WTC11 (cell line): ENCODE measurements at regions not wholly inside any gene's neighbourhood (a gene's known extent, or its start where the extent isn't known, plus 50 kb on each side); places are given as distances from the start of the nearest gene placed in this dataset.

Source experiments
- ATAC-seq: fragments of 200-7000 bp; cut with Tn5 transposase; 2 replicates; pipeline ENCODE4 v1.10.0; 2021; ENCODE audit warnings: mild to moderate bottlenecking, moderate library complexity
- CTCF ChIA-PET: fragments of 300-600 bp; sonication (Branson Sonifier 250); formaldehyde crosslinking; loops from one replicate; lab custom pipeline; 2021; ENCODE audit warnings: antibody characterized with exemption; lab: Charles Lee
- POLR2A ChIA-PET: fragments of 350-600 bp; sonication (Branson Sonifier 250); formaldehyde crosslinking; loops from one replicate; lab custom pipeline; 2021; ENCODE audit warnings: antibody characterized with exemption; lab: Charles Lee
- DNase-seq: peaks from one replicate; pipeline ENCODE4 v3.0.0; 2021; ENCODE audit warnings: low spot score
- H3K27ac Mint-ChIP-seq: 2 replicates; pipeline ENCODE4 v1.8.0; 2021; ENCODE audit warnings: mixed read lengths
- H3K27me3 Mint-ChIP-seq: 2 replicates; pipeline ENCODE4 v1.8.0; 2021; ENCODE audit warnings: low read depth, mild to moderate bottlenecking, moderate library complexity, mixed read lengths
- H3K36me3 Mint-ChIP-seq: 2 replicates; pipeline ENCODE4 v1.8.0; 2021; ENCODE audit warnings: mixed read lengths
- H3K4me1 Mint-ChIP-seq: 2 replicates; pipeline ENCODE4 v1.8.0; 2022; ENCODE audit warnings: mixed read lengths
- H3K4me3 Mint-ChIP-seq: 2 replicates; pipeline ENCODE4 v1.8.0; 2021; ENCODE audit warnings: mild to moderate bottlenecking, moderate library complexity, mixed read lengths
- H3K9me3 Mint-ChIP-seq: 2 replicates; pipeline ENCODE4 v1.8.0; 2021; ENCODE audit warnings: mixed read lengths
- AR ChIP-seq: fragments of 250-450 bp; sonication (Bioruptor Pico); IDR thresholded peaks from 2 replicates; pipeline ENCODE4 v1.9.0; 2021; ENCODE audit warnings: mild to moderate bottlenecking
- ATF2 ChIP-seq: sonication (generic); formaldehyde crosslinking; IDR thresholded peaks from 2 replicates; pipeline ENCODE4 v1.8.1; 2022; ENCODE audit warnings: low read depth, missing genetic modification reagents, borderline replicate concordance
- CBFB ChIP-seq: sonication (generic); formaldehyde crosslinking; IDR thresholded peaks from 2 replicates; pipeline ENCODE4 v1.8.1; 2022; ENCODE audit warnings: mild to moderate bottlenecking, low read depth, missing genetic modification reagents
- GABPB1 ChIP-seq: sonication (generic); formaldehyde crosslinking; IDR thresholded peaks from 2 replicates; pipeline ENCODE4 v1.8.1; 2023; ENCODE audit warnings: mild to moderate bottlenecking, missing genetic modification reagents
- MLX ChIP-seq: sonication (generic); formaldehyde crosslinking; IDR thresholded peaks from 2 replicates; pipeline ENCODE4 v1.8.1; 2023; ENCODE audit warnings: mild to moderate bottlenecking, missing genetic modification reagents, moderate library complexity
- NFE2L1 ChIP-seq: sonication (generic); formaldehyde crosslinking; IDR thresholded peaks from 2 replicates; pipeline ENCODE4 v1.8.1; 2023; ENCODE audit warnings: missing genetic modification reagents
- NR3C1 ChIP-seq: sonication (generic); formaldehyde crosslinking; conservative IDR thresholded peaks from 2 replicates; pipeline ENCODE4 v1.8.1; 2023; ENCODE audit warnings: low read depth, mild to moderate bottlenecking, missing genetic modification reagents
- RELA ChIP-seq: sonication (generic); formaldehyde crosslinking; IDR thresholded peaks from 2 replicates; pipeline ENCODE4 v1.8.1; 2022; ENCODE audit warnings: missing genetic modification reagents, mild to moderate bottlenecking, borderline replicate concordance
- TEAD4 ChIP-seq: sonication (generic); formaldehyde crosslinking; IDR thresholded peaks from 2 replicates; pipeline ENCODE4 v1.8.0; 2022; ENCODE audit warnings: mild to moderate bottlenecking, missing genetic modification reagents
- ZBTB21 ChIP-seq: sonication (generic); formaldehyde crosslinking; IDR thresholded peaks from 2 replicates; pipeline ENCODE4 v1.8.1; 2023; ENCODE audit warnings: mild to moderate bottlenecking, missing genetic modification reagents, borderline replicate concordance
- ZNF232 ChIP-seq: sonication (generic); formaldehyde crosslinking; IDR thresholded peaks from 2 replicates; pipeline ENCODE4 v1.8.0; 2022; ENCODE audit warnings: mild to moderate bottlenecking, missing genetic modification reagents
- ZNF263 ChIP-seq: sonication (generic); formaldehyde crosslinking; IDR thresholded peaks from 2 replicates; pipeline ENCODE4 v1.8.1; 2022; ENCODE audit warnings: low read depth, mild to moderate bottlenecking, moderate library complexity, missing genetic modification reagents
- ZNF416 ChIP-seq: fragments of 250-450 bp; sonication (Bioruptor Pico); IDR thresholded peaks from 2 replicates; pipeline ENCODE4 v1.9.0; 2021; ENCODE audit warnings: mild to moderate bottlenecking, inconsistent platforms
- ZSCAN18 ChIP-seq: fragments of 250-450 bp; sonication (Bioruptor Pico); IDR thresholded peaks from 2 replicates; pipeline ENCODE4 v2.1.2; 2022; ENCODE audit warnings: mild to moderate bottlenecking, moderate library complexity
- TF ChIP-seq, protein P1 (sequence below): sonication (generic); formaldehyde crosslinking; IDR thresholded peaks from 2 replicates; pipeline ENCODE4 v1.8.1; 2023; ENCODE audit warnings: mild to moderate bottlenecking, missing genetic modification reagents, moderate library complexity
- TF ChIP-seq, protein P2 (sequence below): sonication (generic); formaldehyde crosslinking; conservative IDR thresholded peaks from 2 replicates; pipeline ENCODE4 v1.8.1; 2022; ENCODE audit warnings: mild to moderate bottlenecking, missing genetic modification reagents
- TF ChIP-seq, protein P3 (sequence below): sonication (generic); formaldehyde crosslinking; IDR thresholded peaks from 2 replicates; pipeline ENCODE4 v1.8.0; 2022; ENCODE audit warnings: mild to moderate bottlenecking, missing genetic modification reagents
- TF ChIP-seq, protein P4 (sequence below): sonication (generic); formaldehyde crosslinking; IDR thresholded peaks from 2 replicates; pipeline ENCODE4 v1.8.1; 2022; ENCODE audit warnings: mild to moderate bottlenecking, moderate library complexity, missing genetic modification reagents
- TF ChIP-seq, protein P5 (sequence below): sonication (generic); formaldehyde crosslinking; IDR thresholded peaks from 2 replicates; pipeline ENCODE4 v1.8.0; 2023; ENCODE audit warnings: mild to moderate bottlenecking, missing genetic modification reagents

DNA sequence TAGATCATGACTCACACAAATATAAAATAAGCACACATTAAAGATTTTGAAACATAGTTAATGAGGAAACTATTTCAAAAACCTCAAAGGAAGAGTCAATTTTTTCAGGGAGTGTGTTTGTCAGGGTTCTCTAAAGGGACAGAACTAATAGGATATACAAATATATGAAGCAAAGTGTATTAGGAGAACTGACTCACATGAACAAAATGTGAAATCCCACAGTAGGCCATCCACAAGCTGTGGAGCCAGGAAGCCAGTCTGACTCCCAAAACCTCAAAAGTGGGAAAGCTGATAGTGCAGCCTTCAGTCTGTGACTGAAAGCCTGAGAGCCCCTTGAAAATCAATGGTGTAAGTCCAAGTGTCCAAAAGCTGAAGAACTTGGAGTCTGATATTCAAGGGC is 898.0 kb upstream of the EYS start (continued):
- TF ChIP-seq, protein P1, sequence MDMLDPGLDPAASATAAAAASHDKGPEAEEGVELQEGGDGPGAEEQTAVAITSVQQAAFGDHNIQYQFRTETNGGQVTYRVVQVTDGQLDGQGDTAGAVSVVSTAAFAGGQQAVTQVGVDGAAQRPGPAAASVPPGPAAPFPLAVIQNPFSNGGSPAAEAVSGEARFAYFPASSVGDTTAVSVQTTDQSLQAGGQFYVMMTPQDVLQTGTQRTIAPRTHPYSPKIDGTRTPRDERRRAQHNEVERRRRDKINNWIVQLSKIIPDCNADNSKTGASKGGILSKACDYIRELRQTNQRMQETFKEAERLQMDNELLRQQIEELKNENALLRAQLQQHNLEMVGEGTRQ (CRISPR knock-in tag), result no peak
- no peak for TF ChIP-seq ZNF263
- TF ChIP-seq, all 79 proteins: peak for 0

DNA sequence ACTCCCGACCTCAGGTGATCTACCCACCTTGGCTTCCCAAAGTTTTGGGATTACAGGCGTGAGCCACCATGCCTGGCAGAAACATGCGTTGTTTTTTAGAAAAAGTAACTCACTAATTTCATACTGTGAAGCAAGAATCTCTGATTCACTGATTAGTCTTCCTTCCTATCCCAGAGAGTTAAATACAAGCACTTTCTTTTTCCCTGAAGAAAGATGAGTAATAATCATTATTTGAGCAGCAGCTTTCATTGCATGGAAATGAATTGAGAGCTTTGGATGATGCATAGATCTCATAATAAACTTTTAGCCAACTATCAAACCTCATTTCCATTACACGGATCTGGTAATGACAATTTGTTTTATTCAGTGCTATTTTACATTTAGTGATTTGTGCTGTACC is 892.5 kb upstream of the EYS start:
- ChIA-PET POLR2A (no interaction called here), CTCF (no interaction called here)
- Mint-ChIP-seq H3K4me3 (no peak overlapping the region), H3K27ac (no peak overlapping the region), H3K4me1 (no peaks in the 10 kb centered on the region), H3K9me3 (peaks cover 48% of the 10 kb centered on the region), H3K27me3 (no peaks in the 10 kb centered on the region), H3K36me3 (peaks cover 23% of the 10 kb centered on the region)
- TF ChIP-seq ZNF232 (CRISPR knock-in tag) (no peak), GABPB1 (no peak), AR (CRISPR knock-in tag) (no peak), RELA (CRISPR knock-in tag) (no peak), MLX (CRISPR knock-in tag) (no peak), ATF2 (CRISPR knock-in tag) (no peak), NR3C1 (CRISPR knock-in tag) (no peak), ZNF416 (CRISPR knock-in tag) (no peak), CBFB (CRISPR knock-in tag) (no peak), NFE2L1 (no peak), TEAD4 (CRISPR knock-in tag) (no peak), ZBTB21 (no peak), ZSCAN18 (no peak)
- TF ChIP-seq, protein P2, sequence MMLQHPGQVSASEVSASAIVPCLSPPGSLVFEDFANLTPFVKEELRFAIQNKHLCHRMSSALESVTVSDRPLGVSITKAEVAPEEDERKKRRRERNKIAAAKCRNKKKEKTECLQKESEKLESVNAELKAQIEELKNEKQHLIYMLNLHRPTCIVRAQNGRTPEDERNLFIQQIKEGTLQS, result no peak
- TF ChIP-seq, protein P3, sequence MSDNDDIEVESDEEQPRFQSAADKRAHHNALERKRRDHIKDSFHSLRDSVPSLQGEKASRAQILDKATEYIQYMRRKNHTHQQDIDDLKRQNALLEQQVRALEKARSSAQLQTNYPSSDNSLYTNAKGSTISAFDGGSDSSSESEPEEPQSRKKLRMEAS (CRISPR knock-in tag), result no peak
- TF ChIP-seq, protein P4, sequence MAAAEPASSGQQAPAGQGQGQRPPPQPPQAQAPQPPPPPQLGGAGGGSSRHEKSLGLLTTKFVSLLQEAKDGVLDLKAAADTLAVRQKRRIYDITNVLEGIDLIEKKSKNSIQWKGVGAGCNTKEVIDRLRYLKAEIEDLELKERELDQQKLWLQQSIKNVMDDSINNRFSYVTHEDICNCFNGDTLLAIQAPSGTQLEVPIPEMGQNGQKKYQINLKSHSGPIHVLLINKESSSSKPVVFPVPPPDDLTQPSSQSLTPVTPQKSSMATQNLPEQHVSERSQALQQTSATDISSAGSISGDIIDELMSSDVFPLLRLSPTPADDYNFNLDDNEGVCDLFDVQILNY (CRISPR knock-in tag), result no peak
- TF ChIP-seq, protein P5, sequence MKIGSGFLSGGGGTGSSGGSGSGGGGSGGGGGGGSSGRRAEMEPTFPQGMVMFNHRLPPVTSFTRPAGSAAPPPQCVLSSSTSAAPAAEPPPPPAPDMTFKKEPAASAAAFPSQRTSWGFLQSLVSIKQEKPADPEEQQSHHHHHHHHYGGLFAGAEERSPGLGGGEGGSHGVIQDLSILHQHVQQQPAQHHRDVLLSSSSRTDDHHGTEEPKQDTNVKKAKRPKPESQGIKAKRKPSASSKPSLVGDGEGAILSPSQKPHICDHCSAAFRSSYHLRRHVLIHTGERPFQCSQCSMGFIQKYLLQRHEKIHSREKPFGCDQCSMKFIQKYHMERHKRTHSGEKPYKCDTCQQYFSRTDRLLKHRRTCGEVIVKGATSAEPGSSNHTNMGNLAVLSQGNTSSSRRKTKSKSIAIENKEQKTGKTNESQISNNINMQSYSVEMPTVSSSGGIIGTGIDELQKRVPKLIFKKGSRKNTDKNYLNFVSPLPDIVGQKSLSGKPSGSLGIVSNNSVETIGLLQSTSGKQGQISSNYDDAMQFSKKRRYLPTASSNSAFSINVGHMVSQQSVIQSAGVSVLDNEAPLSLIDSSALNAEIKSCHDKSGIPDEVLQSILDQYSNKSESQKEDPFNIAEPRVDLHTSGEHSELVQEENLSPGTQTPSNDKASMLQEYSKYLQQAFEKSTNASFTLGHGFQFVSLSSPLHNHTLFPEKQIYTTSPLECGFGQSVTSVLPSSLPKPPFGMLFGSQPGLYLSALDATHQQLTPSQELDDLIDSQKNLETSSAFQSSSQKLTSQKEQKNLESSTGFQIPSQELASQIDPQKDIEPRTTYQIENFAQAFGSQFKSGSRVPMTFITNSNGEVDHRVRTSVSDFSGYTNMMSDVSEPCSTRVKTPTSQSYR (CRISPR knock-in tag), result no peak
- no peak for ATAC-seq
- DNase-seq, result no peak
